PFSK-1 (cell line): ENCODE measurements at regions not wholly inside any gene's neighbourhood (a gene's known extent, or its start where the extent isn't known, plus 50 kb on each side); places are given as distances from the start of the nearest gene placed in this dataset.

Experiments
- FOXP2 ChIP-seq: optimal IDR thresholded peaks from 2 replicates; pipeline ENCODE3; 2011; ENCODE audit warnings: borderline replicate concordance, control low read depth, inconsistent platforms; ENCODE audit not compliant: insufficient read depth; ENCODE audit errors: extremely low read length, extremely low read depth
- POLR2AphosphoS5 ChIP-seq: IDR thresholded peaks from 2 replicates; pipeline ENCODE4 v1.6.1; 2012; ENCODE audit warnings: low read depth, mild to moderate bottlenecking, control low read depth, low read length, moderate library complexity
- SIN3A ChIP-seq: IDR thresholded peaks from 2 replicates; pipeline ENCODE4 v1.6.1; 2012; ENCODE audit warnings: mild to moderate bottlenecking, low read length, moderate library complexity, borderline replicate concordance; ENCODE audit not compliant: insufficient read depth
- TAF1 ChIP-seq: IDR thresholded peaks from 2 replicates; pipeline ENCODE4 v1.6.1; 2012; ENCODE audit warnings: low read length, control low read depth, borderline replicate concordance; ENCODE audit not compliant: insufficient read depth
- TF ChIP-seq, protein P1 (sequence below), 2 experiments: IDR thresholded peaks; 2 replicates each; pipeline versions ENCODE4 v1.6.1 to v1.8.0; 2011 to 2012; ENCODE audit warnings: low read depth in 2 of 2, low read length in 2 of 2, control low read depth in 1 of 2, inconsistent platforms in 1 of 2, mild to moderate bottlenecking in 1 of 2, moderate library complexity in 1 of 2; ENCODE audit not compliant: insufficient read depth in 1 of 2

DNA sequence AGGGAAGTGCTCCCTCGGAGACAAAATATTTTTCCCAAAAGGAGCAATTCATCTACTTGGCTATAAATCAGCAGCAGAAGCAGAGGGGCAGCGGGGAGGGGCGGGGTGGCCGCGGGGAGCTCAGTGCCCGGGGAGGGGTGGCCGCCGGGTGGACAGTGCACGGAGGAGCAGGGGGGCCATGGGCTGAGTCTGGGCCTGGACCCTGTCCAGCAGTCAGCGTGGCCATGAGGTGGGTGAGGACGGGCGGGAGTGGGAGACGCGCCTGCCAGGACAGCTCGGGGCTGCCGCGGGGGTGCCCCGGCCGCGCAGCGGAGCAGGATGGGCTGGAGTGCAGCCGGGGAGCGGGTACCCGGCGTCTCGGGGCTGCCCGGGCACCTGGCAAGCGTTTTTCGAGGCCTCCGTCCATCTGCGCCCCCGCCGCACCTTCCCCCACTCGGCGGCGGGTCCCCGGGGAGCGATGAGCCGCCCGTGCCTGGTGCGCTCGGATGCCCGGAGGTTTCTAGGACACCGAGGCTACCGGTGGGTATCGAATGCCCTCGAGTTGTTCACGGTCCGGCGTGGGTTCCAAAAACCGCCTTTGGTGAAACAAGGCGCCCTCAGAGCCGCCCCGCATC, 229.5 kb downstream of the THBS2 start:
- TF ChIP-seq FOXP2 (no peak), SIN3A (no peak), TAF1 (no peak), POLR2AphosphoS5 (no peak)
- TF ChIP-seq, protein P1, sequence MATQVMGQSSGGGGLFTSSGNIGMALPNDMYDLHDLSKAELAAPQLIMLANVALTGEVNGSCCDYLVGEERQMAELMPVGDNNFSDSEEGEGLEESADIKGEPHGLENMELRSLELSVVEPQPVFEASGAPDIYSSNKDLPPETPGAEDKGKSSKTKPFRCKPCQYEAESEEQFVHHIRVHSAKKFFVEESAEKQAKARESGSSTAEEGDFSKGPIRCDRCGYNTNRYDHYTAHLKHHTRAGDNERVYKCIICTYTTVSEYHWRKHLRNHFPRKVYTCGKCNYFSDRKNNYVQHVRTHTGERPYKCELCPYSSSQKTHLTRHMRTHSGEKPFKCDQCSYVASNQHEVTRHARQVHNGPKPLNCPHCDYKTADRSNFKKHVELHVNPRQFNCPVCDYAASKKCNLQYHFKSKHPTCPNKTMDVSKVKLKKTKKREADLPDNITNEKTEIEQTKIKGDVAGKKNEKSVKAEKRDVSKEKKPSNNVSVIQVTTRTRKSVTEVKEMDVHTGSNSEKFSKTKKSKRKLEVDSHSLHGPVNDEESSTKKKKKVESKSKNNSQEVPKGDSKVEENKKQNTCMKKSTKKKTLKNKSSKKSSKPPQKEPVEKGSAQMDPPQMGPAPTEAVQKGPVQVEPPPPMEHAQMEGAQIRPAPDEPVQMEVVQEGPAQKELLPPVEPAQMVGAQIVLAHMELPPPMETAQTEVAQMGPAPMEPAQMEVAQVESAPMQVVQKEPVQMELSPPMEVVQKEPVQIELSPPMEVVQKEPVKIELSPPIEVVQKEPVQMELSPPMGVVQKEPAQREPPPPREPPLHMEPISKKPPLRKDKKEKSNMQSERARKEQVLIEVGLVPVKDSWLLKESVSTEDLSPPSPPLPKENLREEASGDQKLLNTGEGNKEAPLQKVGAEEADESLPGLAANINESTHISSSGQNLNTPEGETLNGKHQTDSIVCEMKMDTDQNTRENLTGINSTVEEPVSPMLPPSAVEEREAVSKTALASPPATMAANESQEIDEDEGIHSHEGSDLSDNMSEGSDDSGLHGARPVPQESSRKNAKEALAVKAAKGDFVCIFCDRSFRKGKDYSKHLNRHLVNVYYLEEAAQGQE (IDR thresholded peaks at IDR 0.05; ENCODE audit: insufficient read depth in 1 of 2, low read depth in 2 of 2, low read length in 2 of 2) = no peak

DNA sequence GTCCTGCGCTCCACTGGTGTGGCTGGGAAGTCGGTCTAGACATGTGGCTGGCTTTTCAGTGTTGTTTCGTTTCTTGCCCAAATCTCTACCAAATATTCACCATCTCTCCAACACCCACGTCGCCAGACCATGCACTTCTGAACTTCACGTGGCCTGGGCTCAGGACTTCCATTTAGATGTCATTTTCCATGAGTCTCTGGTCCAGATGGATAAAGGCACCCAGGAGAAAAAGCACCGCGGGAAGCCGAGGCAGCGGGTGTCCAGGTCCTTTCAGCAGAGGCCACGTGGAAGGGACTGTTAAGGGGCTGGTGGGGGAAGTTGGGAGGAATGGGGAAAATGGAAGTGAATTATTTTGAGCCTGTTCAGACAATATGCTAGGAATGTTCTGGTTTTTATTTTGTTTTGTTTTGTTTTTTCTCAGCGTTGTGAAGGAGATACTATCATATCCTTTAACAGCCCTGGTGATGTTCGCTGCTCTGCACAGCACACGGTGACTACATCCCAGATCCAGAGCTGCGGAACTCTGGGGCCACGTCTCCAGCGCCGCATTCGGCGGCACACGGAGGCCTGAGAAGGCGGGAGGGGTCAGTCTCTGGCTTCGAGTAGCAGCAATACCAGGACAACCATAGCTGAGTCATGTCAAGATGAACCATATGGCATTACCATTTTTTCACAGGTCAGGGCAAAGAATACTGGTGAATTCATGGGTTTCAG, 230.3 kb downstream of the THBS2 start:
- TF ChIP-seq FOXP2 (no peak), TAF1 (no peak), POLR2AphosphoS5 (no peak), SIN3A (no peak)
- TF ChIP-seq, protein P1 (IDR thresholded peaks at IDR 0.05; ENCODE audit: insufficient read depth in 1 of 2, low read depth in 2 of 2, low read length in 2 of 2) = no peak

DNA sequence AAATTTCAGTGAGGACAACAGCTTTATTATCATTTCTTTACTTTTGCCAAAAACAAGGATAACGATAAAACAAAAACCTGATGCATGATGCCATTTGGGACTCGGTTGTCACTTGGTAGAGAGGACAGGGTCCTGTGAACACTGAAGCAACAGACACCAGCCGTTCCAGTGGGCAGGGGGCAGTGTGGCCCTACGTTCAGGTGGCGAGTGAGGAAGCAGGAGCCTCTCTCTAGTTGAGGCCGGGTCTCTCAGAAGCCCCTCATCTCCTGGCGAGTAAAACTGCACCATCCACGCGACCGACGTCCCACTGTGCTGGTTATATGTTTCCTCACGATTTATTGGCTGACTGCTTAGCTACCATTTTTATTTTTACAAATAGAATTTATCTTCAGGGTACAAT, 231.6 kb downstream of the THBS2 start:
- no peak for TF ChIP-seq TAF1
- TF ChIP-seq SIN3A = no peak
- TF ChIP-seq FOXP2 = no peak
- TF ChIP-seq POLR2AphosphoS5 = no peak
- TF ChIP-seq, protein P1 (IDR thresholded peaks at IDR 0.05; ENCODE audit: insufficient read depth in 1 of 2, low read depth in 2 of 2, low read length in 2 of 2) = no peak

DNA sequence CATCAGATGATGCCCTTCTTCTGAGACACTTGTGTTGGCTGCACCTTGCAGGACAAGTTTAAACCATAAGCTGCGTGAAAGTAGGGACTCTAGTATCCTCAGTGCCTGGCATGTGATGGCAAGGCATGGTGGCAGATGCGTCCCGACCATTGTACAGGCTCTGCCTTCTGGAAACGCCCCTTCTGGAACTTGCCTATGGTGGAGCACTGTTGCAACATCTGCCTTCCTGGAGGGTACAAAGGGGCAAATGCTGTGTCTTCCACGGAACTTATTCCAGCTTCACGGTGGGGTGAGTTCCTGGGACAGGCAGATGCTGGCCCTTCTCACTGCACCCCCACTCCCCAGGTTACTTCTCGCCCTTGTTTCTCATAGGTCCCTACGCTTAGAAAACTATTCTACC, 232.8 kb downstream of the THBS2 start:
- TF ChIP-seq FOXP2 = no peak
- TF ChIP-seq, protein P1 (IDR thresholded peaks at IDR 0.05; ENCODE audit: insufficient read depth in 1 of 2, low read depth in 2 of 2, low read length in 2 of 2) = no peak
- no peak for TF ChIP-seq POLR2AphosphoS5
- no peak for TF ChIP-seq SIN3A
- TF ChIP-seq TAF1 = no peak
